ENCODE measurements at regions not wholly inside any gene's neighbourhood (a gene's known extent, or its start where the extent isn't known, plus 50 kb on each side); places are given as distances from the start of the nearest gene placed in this dataset.
"Not testable (repeated sequence)": the region's sequence is repeated elsewhere in the genome, so short reads cannot be mapped to it uniquely, and the experiment has no call there.

- H3K27me3 ChIP-seq (ENCODE audit: control insufficient read depth, insufficient read depth); H3K27ac ChIP-seq (ENCODE audit: low read length); intact Hi-C loops (cut with DNase I); H3K9me3 ChIP-seq (ENCODE audit: control insufficient read depth, low read length); ATAC-seq; H3K4me3 ChIP-seq (ENCODE audit: low read length); H3K4me1 ChIP-seq (ENCODE audit: control insufficient read depth, insufficient read depth, low read length); DNase-seq: not testable (repeated sequence)
- no CpG with 5 or more reads among the region's 4 CpGs for WGBS
Observed at GRCh38 chr5:71343994-71344393, 111.5 kb upstream of the BDP1 start.

- not testable (repeated sequence) for H3K27ac ChIP-seq (ENCODE audit: low read length)
Observed at GRCh38 chr5:71372601-71373000, 82.8 kb upstream of the BDP1 start.

DNA sequence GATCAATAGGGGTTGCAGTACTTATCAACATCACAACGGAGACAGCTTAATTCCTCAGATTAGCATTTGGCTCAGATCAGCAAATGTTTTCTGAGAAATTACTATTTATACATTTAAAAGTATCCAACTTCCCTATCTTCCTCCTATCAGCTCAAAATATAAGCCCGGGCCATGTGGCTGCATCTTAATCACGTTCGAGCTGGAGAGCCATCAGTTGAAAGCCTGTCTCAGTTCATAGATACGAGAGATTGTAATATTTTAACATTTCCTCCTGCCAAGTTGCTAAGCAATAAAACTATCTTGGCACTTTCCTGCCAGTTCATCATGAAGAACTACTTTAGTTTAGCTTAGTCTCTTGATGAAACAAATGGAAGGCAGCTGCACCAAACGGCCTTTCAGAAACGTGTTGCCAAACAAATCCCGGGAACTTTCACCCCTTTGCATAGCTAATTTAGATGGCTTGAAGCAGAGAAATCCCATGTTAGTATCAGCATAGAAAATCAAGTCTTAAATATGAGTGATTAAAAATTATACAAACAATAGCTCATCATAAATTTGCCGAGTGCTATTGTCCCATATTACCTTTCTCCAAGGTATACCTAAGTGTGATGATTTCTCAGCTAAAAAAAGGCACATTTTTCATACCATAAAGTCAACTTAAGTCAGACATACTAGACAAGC, 82.3 kb upstream of the BDP1 start:
- ATAC-seq; intact Hi-C loops (cut with DNase I); DNase-seq; H3K4me1 ChIP-seq (ENCODE audit: control insufficient read depth, insufficient read depth, low read length); H3K27me3 ChIP-seq (ENCODE audit: control insufficient read depth, insufficient read depth); H3K9me3 ChIP-seq (ENCODE audit: control insufficient read depth, low read length); H3K27ac ChIP-seq (ENCODE audit: low read length); H3K4me3 ChIP-seq (ENCODE audit: low read length): not testable (repeated sequence)
- WGBS = 35% methylated on average over 8 of the region's 9 CpGs

More at GRCh38 chr5:71372601-71373000, 82.8 kb upstream of the BDP1 start:
- H3K4me3 ChIP-seq (ENCODE audit: low read length); H3K4me1 ChIP-seq (ENCODE audit: control insufficient read depth, insufficient read depth, low read length); ATAC-seq; H3K9me3 ChIP-seq (ENCODE audit: control insufficient read depth, low read length); intact Hi-C loops (cut with DNase I); DNase-seq; H3K27me3 ChIP-seq (ENCODE audit: control insufficient read depth, insufficient read depth): not testable (repeated sequence)
- WGBS = 61% methylated on average over 6 of the region's 6 CpGs

DNA sequence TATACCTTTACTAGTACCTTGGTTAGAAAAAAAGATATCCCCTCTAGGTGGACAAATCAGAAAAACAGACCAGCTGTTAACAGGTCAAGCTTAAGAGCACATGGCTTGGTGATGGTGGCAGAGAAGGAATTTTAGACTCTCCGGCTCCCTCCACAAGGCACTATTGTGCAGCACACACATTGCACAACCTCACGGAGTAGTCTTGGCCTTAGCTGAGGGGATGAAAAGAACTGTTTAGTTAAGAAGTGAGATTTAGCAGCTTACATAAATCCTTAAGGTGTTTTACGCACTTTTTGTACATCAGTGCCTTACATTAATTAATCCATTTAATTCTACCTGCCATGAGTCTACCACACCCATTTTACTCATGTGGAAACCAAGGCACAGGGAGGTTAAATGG, 71.2 kb upstream of the BDP1 start:
- H3K27ac ChIP-seq (ENCODE audit: low read length); intact Hi-C loops (cut with DNase I); H3K4me3 ChIP-seq (ENCODE audit: low read length); ATAC-seq; DNase-seq; H3K4me1 ChIP-seq (ENCODE audit: control insufficient read depth, insufficient read depth, low read length); H3K27me3 ChIP-seq (ENCODE audit: control insufficient read depth, insufficient read depth); H3K9me3 ChIP-seq (ENCODE audit: control insufficient read depth, low read length): not testable (repeated sequence)
- WGBS = 82% methylated on average over 3 of the region's 3 CpGs

GRCh38 chr5:71384706-71385105, 70.7 kb upstream of the BDP1 start:
- DNase-seq = no peak
- no peaks in the 10 kb centered on the region for H3K27me3 ChIP-seq (ENCODE audit: control insufficient read depth, insufficient read depth)
- no peak for ATAC-seq
- no peak overlapping the region for H3K4me3 ChIP-seq (ENCODE audit: low read length)
- intact Hi-C loops (cut with DNase I) = no loop called here
- WGBS = 27% methylated on average over 1 of the region's 1 CpG
- H3K4me1 ChIP-seq (ENCODE audit: control insufficient read depth, insufficient read depth, low read length) = no peaks in the 10 kb centered on the region
- no peak overlapping the region for H3K27ac ChIP-seq (ENCODE audit: low read length)
- H3K9me3 ChIP-seq (ENCODE audit: control insufficient read depth, low read length) = no peaks in the 10 kb centered on the region

DNA sequence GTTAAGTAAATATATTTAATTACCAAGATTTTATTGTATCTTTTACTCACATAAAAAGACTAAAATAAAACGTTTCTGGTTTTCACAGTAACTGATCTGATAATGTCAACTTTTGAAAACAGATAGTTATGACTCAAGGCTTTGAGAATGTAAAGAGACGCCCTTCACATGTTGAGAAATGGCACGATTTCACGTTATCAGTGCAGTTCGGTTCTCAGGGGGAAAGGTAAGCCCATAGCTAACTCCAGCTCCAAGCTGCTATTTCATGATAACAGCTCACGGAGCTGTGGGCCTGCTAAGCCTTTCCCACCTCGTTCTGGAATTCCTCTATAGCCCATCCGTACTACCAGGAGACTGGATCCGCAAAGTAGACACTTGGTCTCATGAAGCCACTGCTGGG, 70.2 kb upstream of the BDP1 start:
- H3K27ac ChIP-seq (ENCODE audit: low read length); DNase-seq; ATAC-seq; H3K9me3 ChIP-seq (ENCODE audit: control insufficient read depth, low read length); H3K4me1 ChIP-seq (ENCODE audit: control insufficient read depth, insufficient read depth, low read length); intact Hi-C loops (cut with DNase I); H3K4me3 ChIP-seq (ENCODE audit: low read length); H3K27me3 ChIP-seq (ENCODE audit: control insufficient read depth, insufficient read depth): not testable (repeated sequence)
- 37% methylated on average over 9 of the region's 9 CpGs for WGBS

GRCh38 chr5:71388184-71388583, 67.3 kb upstream of the BDP1 start:
- intact Hi-C loops (cut with DNase I); H3K27ac ChIP-seq (ENCODE audit: low read length); ATAC-seq; H3K27me3 ChIP-seq (ENCODE audit: control insufficient read depth, insufficient read depth); H3K9me3 ChIP-seq (ENCODE audit: control insufficient read depth, low read length); H3K4me3 ChIP-seq (ENCODE audit: low read length); H3K4me1 ChIP-seq (ENCODE audit: control insufficient read depth, insufficient read depth, low read length): not testable (repeated sequence)
- peak; percentile 18 to 50 (median 41) for DNase-seq
- WGBS = 24% methylated on average over 4 of the region's 4 CpGs

GRCh38 chr5:71398400-71398799, 57.1 kb upstream of the BDP1 start:
- DNase-seq; H3K4me3 ChIP-seq (ENCODE audit: low read length); intact Hi-C loops (cut with DNase I); ATAC-seq; H3K9me3 ChIP-seq (ENCODE audit: control insufficient read depth, low read length); H3K27ac ChIP-seq (ENCODE audit: low read length); H3K4me1 ChIP-seq (ENCODE audit: control insufficient read depth, insufficient read depth, low read length); H3K27me3 ChIP-seq (ENCODE audit: control insufficient read depth, insufficient read depth): not testable (repeated sequence)
- 63% methylated on average over 5 of the region's 8 CpGs for WGBS

- DNase-seq; intact Hi-C loops (cut with DNase I); H3K4me3 ChIP-seq (ENCODE audit: low read length); H3K4me1 ChIP-seq (ENCODE audit: control insufficient read depth, insufficient read depth, low read length); H3K27me3 ChIP-seq (ENCODE audit: control insufficient read depth, insufficient read depth); H3K27ac ChIP-seq (ENCODE audit: low read length); H3K9me3 ChIP-seq (ENCODE audit: control insufficient read depth, low read length); ATAC-seq: not testable (repeated sequence)
- 86% methylated on average over 3 of the region's 3 CpGs for WGBS
Observed at GRCh38 chr5:71398859-71399258, 56.6 kb upstream of the BDP1 start.

GRCh38 chr5:71399443-71399842, 56.0 kb upstream of the BDP1 start:
- ATAC-seq; H3K27me3 ChIP-seq (ENCODE audit: control insufficient read depth, insufficient read depth); H3K4me3 ChIP-seq (ENCODE audit: low read length); H3K27ac ChIP-seq (ENCODE audit: low read length); DNase-seq; H3K4me1 ChIP-seq (ENCODE audit: control insufficient read depth, insufficient read depth, low read length); intact Hi-C loops (cut with DNase I); H3K9me3 ChIP-seq (ENCODE audit: control insufficient read depth, low read length): not testable (repeated sequence)
- whole genome bisulfite sequencing = 49% methylated on average over 2 of the region's 3 CpGs

DNA sequence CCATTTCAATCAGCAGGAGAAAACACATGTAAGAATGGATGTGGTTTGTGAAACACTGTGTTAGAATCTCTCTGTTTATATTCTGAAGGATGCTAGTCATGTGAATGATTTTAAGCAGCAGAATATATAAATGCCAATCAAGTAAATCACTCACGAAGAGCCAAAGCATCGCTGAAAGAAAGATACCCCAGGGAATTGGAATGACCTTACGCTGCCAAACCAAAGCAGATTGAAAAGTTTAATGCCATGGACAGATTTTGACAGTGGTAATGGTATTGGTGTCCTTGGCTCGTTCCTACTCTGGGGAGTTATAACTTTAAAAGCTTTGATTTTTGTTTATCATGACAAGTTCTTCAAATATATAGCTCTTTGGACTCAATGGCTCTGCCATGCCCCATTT, 54.8 kb upstream of the BDP1 start:
- H3K27ac ChIP-seq (ENCODE audit: low read length); H3K9me3 ChIP-seq (ENCODE audit: control insufficient read depth, low read length); H3K4me3 ChIP-seq (ENCODE audit: low read length); ATAC-seq; intact Hi-C loops (cut with DNase I); DNase-seq; H3K27me3 ChIP-seq (ENCODE audit: control insufficient read depth, insufficient read depth); H3K4me1 ChIP-seq (ENCODE audit: control insufficient read depth, insufficient read depth, low read length): not testable (repeated sequence)
- 76% methylated on average over 4 of the region's 4 CpGs for WGBS

GRCh38 chr5:71401150-71401549, 54.3 kb upstream of the BDP1 start:
- H3K27ac ChIP-seq (ENCODE audit: low read length); DNase-seq; H3K9me3 ChIP-seq (ENCODE audit: control insufficient read depth, low read length); H3K4me1 ChIP-seq (ENCODE audit: control insufficient read depth, insufficient read depth, low read length); ATAC-seq; H3K27me3 ChIP-seq (ENCODE audit: control insufficient read depth, insufficient read depth); H3K4me3 ChIP-seq (ENCODE audit: low read length); intact Hi-C loops (cut with DNase I): not testable (repeated sequence)
- 84% methylated on average over 2 of the region's 2 CpGs for WGBS

Measured in right cardiac atrium (tissue), 5 donors.